ENCODE measurements at regions not wholly inside any gene's neighbourhood (a gene's known extent, or its start where the extent isn't known, plus 50 kb on each side); places are given as distances from the start of the nearest gene placed in this dataset.

DNA sequence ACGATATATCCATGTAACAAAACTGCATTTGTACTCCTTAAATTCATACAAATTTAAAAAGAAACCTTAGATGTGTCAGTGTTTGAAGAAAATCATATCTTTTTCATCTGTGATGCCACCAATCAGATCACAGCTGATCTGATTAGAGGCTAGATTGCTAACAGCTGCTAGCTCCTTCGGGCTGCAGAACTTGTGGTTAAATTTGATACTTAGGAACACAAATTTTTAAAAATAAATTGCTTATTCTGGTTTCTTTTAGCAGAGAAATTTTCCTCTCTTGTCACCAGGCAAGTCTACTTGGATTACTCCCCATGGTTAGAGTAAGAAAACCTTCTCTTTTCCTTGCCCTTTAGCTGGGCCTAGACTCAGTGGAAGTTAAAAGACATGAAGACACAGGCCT lies 94.6 kb upstream of the RANBP6 start:
- CTCF ChIA-PET: no interaction called here
- Histone ChIP-seq H3K9me2 (ENCODE audit: insufficient read depth) (no peaks in the 10 kb centered on the region), H4K20me1 (ENCODE audit: insufficient read depth) (no peaks in the 10 kb centered on the region), H3K79me2 (ENCODE audit: low read depth) (no peaks in the 10 kb centered on the region), H3K4me3 (no peak overlapping the region), H2AFZ (no peak overlapping the region), H3K9me3 (ENCODE audit: insufficient read depth, low read depth) (no peaks in the 10 kb centered on the region), H3K27me3 (ENCODE audit: insufficient read depth, low read depth) (no peaks in the 10 kb centered on the region), H3K36me3 (ENCODE audit: low read depth) (no peaks in the 10 kb centered on the region), H3K4me1 (replicated peaks; ENCODE audit: insufficient read depth) (peaks cover 6% of the 10 kb centered on the region), H3K27ac (no peak overlapping the region), H3K4me2 (no peak overlapping the region), H3F3A (ENCODE audit: insufficient read depth, low read depth) (no peaks in the 10 kb centered on the region)
- BruUV-seq (replicated peaks): no TSS peak
- DNase-seq: no peak
- POLR2A ChIA-PET (ENCODE audit: unreplicated experiment): no interaction called here
- intact Hi-C loops (cut with micrococcal nuclease; ENCODE audit: unreplicated experiment): no loop called here
- TF ChIP-seq, protein P1, sequence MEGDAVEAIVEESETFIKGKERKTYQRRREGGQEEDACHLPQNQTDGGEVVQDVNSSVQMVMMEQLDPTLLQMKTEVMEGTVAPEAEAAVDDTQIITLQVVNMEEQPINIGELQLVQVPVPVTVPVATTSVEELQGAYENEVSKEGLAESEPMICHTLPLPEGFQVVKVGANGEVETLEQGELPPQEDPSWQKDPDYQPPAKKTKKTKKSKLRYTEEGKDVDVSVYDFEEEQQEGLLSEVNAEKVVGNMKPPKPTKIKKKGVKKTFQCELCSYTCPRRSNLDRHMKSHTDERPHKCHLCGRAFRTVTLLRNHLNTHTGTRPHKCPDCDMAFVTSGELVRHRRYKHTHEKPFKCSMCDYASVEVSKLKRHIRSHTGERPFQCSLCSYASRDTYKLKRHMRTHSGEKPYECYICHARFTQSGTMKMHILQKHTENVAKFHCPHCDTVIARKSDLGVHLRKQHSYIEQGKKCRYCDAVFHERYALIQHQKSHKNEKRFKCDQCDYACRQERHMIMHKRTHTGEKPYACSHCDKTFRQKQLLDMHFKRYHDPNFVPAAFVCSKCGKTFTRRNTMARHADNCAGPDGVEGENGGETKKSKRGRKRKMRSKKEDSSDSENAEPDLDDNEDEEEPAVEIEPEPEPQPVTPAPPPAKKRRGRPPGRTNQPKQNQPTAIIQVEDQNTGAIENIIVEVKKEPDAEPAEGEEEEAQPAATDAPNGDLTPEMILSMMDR (conservative IDR thresholded peaks at IDR 0.05): no peak
- no peak for TF ChIP-seq EZH2 (IDR thresholded peaks at IDR 0.05; ENCODE audit: low read depth)

DNA sequence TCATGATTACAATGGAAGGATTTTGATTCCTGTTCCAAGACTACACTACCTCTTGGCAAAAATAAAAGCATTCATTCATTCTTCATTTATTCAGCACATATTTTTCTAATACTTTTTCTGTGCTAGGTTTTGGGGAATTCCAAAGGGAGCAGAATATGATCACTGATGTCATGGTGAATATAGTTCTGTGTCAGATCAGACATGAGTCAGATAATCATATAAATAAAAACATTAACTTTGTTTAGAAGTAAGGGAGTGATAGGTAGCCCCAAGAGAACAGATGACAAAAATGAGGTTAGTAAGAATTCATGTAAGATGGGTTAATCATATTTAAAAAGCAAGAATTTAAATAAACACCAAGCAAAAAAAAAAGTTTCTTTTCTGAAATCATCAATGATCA lies 94.1 kb upstream of the RANBP6 start:
- Histone ChIP-seq H3K4me3 (no peak overlapping the region), H3K36me3 (ENCODE audit: low read depth) (no peaks in the 10 kb centered on the region), H2AFZ (no peak overlapping the region), H3F3A (ENCODE audit: insufficient read depth, low read depth) (no peaks in the 10 kb centered on the region), H3K4me2 (no peak overlapping the region), H3K79me2 (ENCODE audit: low read depth) (no peaks in the 10 kb centered on the region), H4K20me1 (ENCODE audit: insufficient read depth) (no peaks in the 10 kb centered on the region), H3K9me3 (ENCODE audit: insufficient read depth, low read depth) (no peaks in the 10 kb centered on the region), H3K9me2 (ENCODE audit: insufficient read depth) (no peaks in the 10 kb centered on the region), H3K27ac (no peak overlapping the region), H3K4me1 (replicated peaks; ENCODE audit: insufficient read depth) (peaks cover 6% of the 10 kb centered on the region), H3K27me3 (ENCODE audit: insufficient read depth, low read depth) (no peaks in the 10 kb centered on the region)
- intact Hi-C loops (cut with micrococcal nuclease; ENCODE audit: unreplicated experiment): no loop called here
- no peak for DNase-seq
- ChIA-PET POLR2A (ENCODE audit: unreplicated experiment) (no interaction called here), CTCF (no interaction called here)
- no TSS peak for BruUV-seq (replicated peaks)
- no peak for TF ChIP-seq EZH2 (IDR thresholded peaks at IDR 0.05; ENCODE audit: low read depth)
- TF ChIP-seq, protein P1 (conservative IDR thresholded peaks at IDR 0.05): no peak

DNA sequence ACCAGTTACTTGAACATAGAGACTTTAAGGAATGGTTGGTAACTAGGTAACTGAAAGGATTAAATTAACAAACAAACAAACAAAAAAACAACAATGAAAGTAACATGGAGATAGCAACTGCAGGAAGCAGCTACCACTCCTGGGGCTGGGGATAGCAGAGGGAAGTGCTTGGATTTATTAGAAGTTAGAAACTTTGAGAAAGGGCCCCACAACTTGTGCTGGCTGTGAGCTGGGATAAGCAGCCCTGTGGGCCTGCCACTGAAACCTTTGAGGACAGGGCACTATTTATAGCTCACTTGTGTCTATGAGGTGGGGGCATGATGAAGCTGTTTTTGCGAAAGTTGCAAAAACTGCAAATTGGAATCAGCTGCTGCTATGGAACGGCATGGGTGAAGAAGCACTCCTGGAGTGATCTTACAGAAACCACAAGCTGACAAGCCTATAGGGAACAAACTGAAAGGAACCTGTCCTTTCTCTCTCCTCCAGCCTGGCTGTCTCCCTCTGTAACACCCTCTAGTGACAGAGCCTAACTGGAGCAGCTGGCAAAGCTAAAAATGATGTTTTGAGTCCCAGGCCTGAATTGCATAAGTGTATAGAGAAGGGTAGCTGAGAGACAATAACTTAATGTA lies 91.4 kb upstream of the RANBP6 start:
- CTCF ChIA-PET: interaction anchor here (0.7 kb wide), 1 partner anchor 223 kb away, joined by 4 read pairs; no protein-coding TSS in a partner anchor
- Histone ChIP-seq H3F3A (ENCODE audit: insufficient read depth, low read depth) (peaks cover 6% of the 10 kb centered on the region; the same call in 1 of the 2 replicates), H3K9me2 (ENCODE audit: insufficient read depth) (no peaks in the 10 kb centered on the region), H3K4me1 (replicated peaks; ENCODE audit: insufficient read depth) (peaks cover 19% of the 10 kb centered on the region), H4K20me1 (ENCODE audit: insufficient read depth) (no peaks in the 10 kb centered on the region), H3K9me3 (ENCODE audit: insufficient read depth, low read depth) (no peaks in the 10 kb centered on the region), H3K4me3 (no peak overlapping the region), H3K27me3 (ENCODE audit: insufficient read depth, low read depth) (no peaks in the 10 kb centered on the region), H3K79me2 (ENCODE audit: low read depth) (no peaks in the 10 kb centered on the region), H3K27ac (no peak overlapping the region), H3K36me3 (ENCODE audit: low read depth) (no peaks in the 10 kb centered on the region), H3K4me2 (peak overlapping the region; percentile 26; the same call in 1 of the 2 replicates), H2AFZ (no peak overlapping the region)
- peak; percentile 2 to 39 for DNase-seq
- POLR2A ChIA-PET (ENCODE audit: unreplicated experiment): no interaction called here
- no TSS peak for BruUV-seq (replicated peaks)
- intact Hi-C loops (cut with micrococcal nuclease; ENCODE audit: unreplicated experiment): no loop called here
- TF ChIP-seq, protein P1 (conservative IDR thresholded peaks at IDR 0.05): no peak
- TF ChIP-seq EZH2 (IDR thresholded peaks at IDR 0.05; ENCODE audit: low read depth): no peak
